T-helper 17 cell (primary cell): ENCODE measurements at regions not wholly inside any gene's neighbourhood (a gene's known extent, or its start where the extent isn't known, plus 50 kb on each side); places are given as distances from the start of the nearest gene placed in this dataset.

Experiments used
- ATAC-seq: fragments of 150-1000 bp; cut with Tn5 transposase; 2 replicates; pipeline ENCODE4 v1.10.0; 2021; ENCODE audit warnings: mild to moderate bottlenecking, moderate library complexity
- DNase-seq, 3 donors: peaks; one replicate each; pipeline versions ENCODE4 v3.0.0 to v3.0.0-alpha.2; 2020 to 2021
- H3K9me3 ChIP-seq: one replicate; pipeline ENCODE4 v1.7.0; 2013; ENCODE audit warnings: low read length, mild to moderate bottlenecking; ENCODE audit not compliant: control insufficient read depth, poor library complexity, severe bottlenecking
- H3K27ac Mint-ChIP-seq: one replicate; pipeline ENCODE4 v1.8.0; 2022; ENCODE audit warnings: mild to moderate bottlenecking, moderate library complexity, mixed read lengths
- H3K27me3 Mint-ChIP-seq: one replicate; pipeline ENCODE4 v1.8.0; 2022; ENCODE audit warnings: mixed read lengths
- H3K36me3 Mint-ChIP-seq: one replicate; pipeline ENCODE4 v1.8.0; 2022; ENCODE audit warnings: low read depth, mixed read lengths
- H3K4me1 Mint-ChIP-seq: one replicate; pipeline ENCODE4 v1.8.0; 2022; ENCODE audit warnings: mild to moderate bottlenecking, mixed read lengths
- H3K4me3 Mint-ChIP-seq: one replicate; pipeline ENCODE4 v1.8.0; 2022; ENCODE audit warnings: mild to moderate bottlenecking, moderate library complexity, mixed read lengths

GRCh38 chr3:182620723-182621434 lies 172.4 kb upstream of the ATP11B start:
- H3K36me3 Mint-ChIP-seq = no peaks in the 10 kb centered on the region
- peaks cover 3% of the 10 kb centered on the region for H3K4me1 Mint-ChIP-seq
- DNase-seq (no peak), ATAC-seq (no peak)
- peaks cover 26% of the 10 kb centered on the region for H3K27me3 Mint-ChIP-seq
- no peaks in the 10 kb centered on the region for H3K9me3 ChIP-seq
- no peak overlapping the region for H3K4me3 Mint-ChIP-seq
- H3K27ac Mint-ChIP-seq = no peak overlapping the region

- ATAC-seq (no peak), DNase-seq (no peak)
- Mint-ChIP-seq H3K27me3 (peaks cover 21% of the 10 kb centered on the region), H3K36me3 (no peaks in the 10 kb centered on the region), H3K27ac (no peak overlapping the region), H3K4me3 (no peak overlapping the region), H3K4me1 (peaks cover 3% of the 10 kb centered on the region)
- H3K9me3 ChIP-seq = no peaks in the 10 kb centered on the region
Observed at GRCh38 chr3:182621435-182622240, 171.7 kb upstream of the ATP11B start.

GRCh38 chr3:182622241-182622545 lies 171.1 kb upstream of the ATP11B start:
- H3K27me3 Mint-ChIP-seq = peaks cover 17% of the 10 kb centered on the region
- no peak for DNase-seq
- no peaks in the 10 kb centered on the region for H3K9me3 ChIP-seq
- peaks cover 3% of the 10 kb centered on the region for H3K4me1 Mint-ChIP-seq
- ATAC-seq = no peak
- no peak overlapping the region for H3K27ac Mint-ChIP-seq
- no peak overlapping the region for H3K4me3 Mint-ChIP-seq
- no peaks in the 10 kb centered on the region for H3K36me3 Mint-ChIP-seq

- Mint-ChIP-seq H3K27me3 (peaks cover 17% of the 10 kb centered on the region), H3K4me3 (no peak overlapping the region), H3K27ac (no peak overlapping the region), H3K36me3 (peaks cover 2% of the 10 kb centered on the region), H3K4me1 (no peaks in the 10 kb centered on the region)
- no peak for ATAC-seq
- no peaks in the 10 kb centered on the region for H3K9me3 ChIP-seq
- DNase-seq = no peak
Observed at GRCh38 chr3:182626484-182627467, 166.5 kb upstream of the ATP11B start.

- no peak overlapping the region for H3K4me3 Mint-ChIP-seq
- peaks cover 21% of the 10 kb centered on the region for H3K27me3 Mint-ChIP-seq
- DNase-seq (no peak), ATAC-seq (no peak)
- H3K27ac Mint-ChIP-seq = no peak overlapping the region
- H3K9me3 ChIP-seq = no peaks in the 10 kb centered on the region
- H3K4me1 Mint-ChIP-seq = no peaks in the 10 kb centered on the region
- peaks cover 2% of the 10 kb centered on the region for H3K36me3 Mint-ChIP-seq
Observed at GRCh38 chr3:182628531-182628930, 164.8 kb upstream of the ATP11B start.

GRCh38 chr3:182629521-182629920 lies 163.8 kb upstream of the ATP11B start:
- H3K4me3 Mint-ChIP-seq = no peak overlapping the region
- H3K27me3 Mint-ChIP-seq = peaks cover 21% of the 10 kb centered on the region
- DNase-seq (no peak), ATAC-seq (no peak)
- H3K4me1 Mint-ChIP-seq = no peaks in the 10 kb centered on the region
- peaks cover 2% of the 10 kb centered on the region for H3K36me3 Mint-ChIP-seq
- H3K27ac Mint-ChIP-seq = no peak overlapping the region
- H3K9me3 ChIP-seq = no peaks in the 10 kb centered on the region

GRCh38 chr3:182631183-182632076 lies 161.9 kb upstream of the ATP11B start:
- Mint-ChIP-seq H3K4me1 (no peaks in the 10 kb centered on the region), H3K27me3 (peaks cover 33% of the 10 kb centered on the region), H3K36me3 (peaks cover 2% of the 10 kb centered on the region), H3K27ac (no peak overlapping the region), H3K4me3 (no peak overlapping the region)
- no peak for ATAC-seq
- no peaks in the 10 kb centered on the region for H3K9me3 ChIP-seq
- no peak for DNase-seq

- H3K9me3 ChIP-seq = no peaks in the 10 kb centered on the region
- Mint-ChIP-seq H3K4me3 (no peak overlapping the region), H3K36me3 (peaks cover 2% of the 10 kb centered on the region), H3K27ac (no peak overlapping the region), H3K27me3 (peaks cover 39% of the 10 kb centered on the region), H3K4me1 (no peaks in the 10 kb centered on the region)
- ATAC-seq (no peak), DNase-seq (no peak)
Observed at GRCh38 chr3:182632077-182632393, 161.3 kb upstream of the ATP11B start.

GRCh38 chr3:182633186-182633585 lies 160.1 kb upstream of the ATP11B start:
- no peaks in the 10 kb centered on the region for H3K4me1 Mint-ChIP-seq
- no peak for DNase-seq
- no peak overlapping the region for H3K27ac Mint-ChIP-seq
- no peak for ATAC-seq
- no peak overlapping the region for H3K4me3 Mint-ChIP-seq
- peaks cover 42% of the 10 kb centered on the region for H3K27me3 Mint-ChIP-seq
- H3K36me3 Mint-ChIP-seq = peaks cover 2% of the 10 kb centered on the region
- H3K9me3 ChIP-seq = no peaks in the 10 kb centered on the region

- peaks cover 2% of the 10 kb centered on the region for H3K4me1 Mint-ChIP-seq
- peaks cover 40% of the 10 kb centered on the region for H3K27me3 Mint-ChIP-seq
- no peaks in the 10 kb centered on the region for H3K36me3 Mint-ChIP-seq
- H3K27ac Mint-ChIP-seq = no peak overlapping the region
- H3K9me3 ChIP-seq = no peaks in the 10 kb centered on the region
- H3K4me3 Mint-ChIP-seq = no peak overlapping the region
- ATAC-seq (no peak), DNase-seq (no peak)
Observed at GRCh38 chr3:182636646-182637045, 156.7 kb upstream of the ATP11B start.

- H3K4me3 Mint-ChIP-seq = no peak overlapping the region
- peaks cover 34% of the 10 kb centered on the region for H3K27me3 Mint-ChIP-seq
- no peak overlapping the region for H3K27ac Mint-ChIP-seq
- no peak for DNase-seq
- peaks cover 2% of the 10 kb centered on the region for H3K4me1 Mint-ChIP-seq
- no peak for ATAC-seq
- H3K9me3 ChIP-seq = no peaks in the 10 kb centered on the region
- H3K36me3 Mint-ChIP-seq = no peaks in the 10 kb centered on the region
Observed at GRCh38 chr3:182637350-182638110, 155.8 kb upstream of the ATP11B start.

- no peak for DNase-seq
- Mint-ChIP-seq H3K4me1 (peaks cover 2% of the 10 kb centered on the region), H3K27me3 (peaks cover 34% of the 10 kb centered on the region), H3K4me3 (no peak overlapping the region), H3K27ac (no peak overlapping the region), H3K36me3 (peaks cover 3% of the 10 kb centered on the region)
- H3K9me3 ChIP-seq = no peaks in the 10 kb centered on the region
- ATAC-seq = no peak
Observed at GRCh38 chr3:182644013-182644412, 149.3 kb upstream of the ATP11B start.
